Liver (tissue), 7 donors: ENCODE measurements at regions not wholly inside any gene's neighbourhood (a gene's known extent, or its start where the extent isn't known, plus 50 kb on each side); places are given as distances from the start of the nearest gene placed in this dataset.

ENCODE experiments used
- DNase-seq: peaks from one replicate; pipeline ENCODE4 v3.0.0-alpha.2; 2017; ENCODE audit warnings: low spot score
- H3K27ac ChIP-seq, 2 donors: one replicate each; pipeline ENCODE4 v1.7.0; 2013; ENCODE audit warnings: inconsistent platforms in 2 of 2, low read length in 2 of 2, control low read depth in 1 of 2, low read depth in 1 of 2, mild to moderate bottlenecking in 1 of 2
- H3K27me3 ChIP-seq, 4 donors: one replicate each; pipeline versions ENCODE4 v1.6.1 to v1.7.0; 2013; ENCODE audit warnings: low read length in 3 of 4, inconsistent platforms in 1 of 4, mild to moderate bottlenecking in 1 of 4, moderate library complexity in 1 of 4; ENCODE audit not compliant: control insufficient read depth in 4 of 4, insufficient read depth in 4 of 4
- H3K36me3 ChIP-seq, 4 donors: one replicate each; pipeline versions ENCODE4 v1.6.1 to v1.7.0; 2013; ENCODE audit warnings: low read length in 3 of 4, mild to moderate bottlenecking in 3 of 4, low read depth in 1 of 4, moderate library complexity in 1 of 4; ENCODE audit not compliant: control insufficient read depth in 4 of 4, insufficient read depth in 3 of 4
- H3K4me1 ChIP-seq, 4 donors: one replicate each; pipeline versions ENCODE4 v1.6.1 to v1.7.0; 2013; ENCODE audit warnings: low read length in 3 of 4, mild to moderate bottlenecking in 3 of 4, moderate library complexity in 1 of 4; ENCODE audit not compliant: control insufficient read depth in 4 of 4, insufficient read depth in 4 of 4
- H3K4me3 ChIP-seq, 3 donors: one replicate each; pipeline versions ENCODE4 v1.6.1 to v1.7.0; 2013; ENCODE audit warnings: low read length in 3 of 3, control low read depth in 1 of 3, low read depth in 1 of 3, mild to moderate bottlenecking in 1 of 3
- H3K9ac ChIP-seq, 2 donors: one replicate each; pipeline ENCODE4 v1.7.0; 2013; ENCODE audit warnings: low read length in 2 of 2, mild to moderate bottlenecking in 2 of 2, moderate library complexity in 2 of 2, control low read depth in 1 of 2, low read depth in 1 of 2
- H3K9me3 ChIP-seq, 4 donors: one replicate each; pipeline versions ENCODE4 v1.6.1 to v1.7.0; 2013; ENCODE audit warnings: low read length in 3 of 4; ENCODE audit not compliant: control insufficient read depth in 4 of 4
- EGR1 ChIP-seq, 2 donors: IDR thresholded peaks; 2 replicates each; pipeline ENCODE4 v1.6.1; 2016 to 2018; ENCODE audit warnings: antibody characterized with exemption in 2 of 2, low read depth in 2 of 2
- FOXA1 ChIP-seq: IDR thresholded peaks from 2 replicates; pipeline ENCODE4 v1.6.1; 2016; ENCODE audit warnings: antibody characterized with exemption
- FOXA2 ChIP-seq: IDR thresholded peaks from 2 replicates; pipeline ENCODE4 v1.6.1; 2016; ENCODE audit warnings: antibody characterized with exemption
- GABPA ChIP-seq, 2 donors: IDR thresholded peaks in 1 of 2; conservative IDR thresholded peaks in 1 of 2; 2 replicates each; pipeline ENCODE4 v1.6.1; 2016; ENCODE audit warnings: antibody characterized with exemption in 2 of 2, mild to moderate bottlenecking in 1 of 2, moderate library complexity in 1 of 2
- HNF4A ChIP-seq, 2 donors: conservative IDR thresholded peaks; 2 replicates each; pipeline ENCODE4 v1.6.1; 2016; ENCODE audit warnings: antibody characterized with exemption in 2 of 2, mild to moderate bottlenecking in 2 of 2
- HNF4G ChIP-seq: IDR thresholded peaks from 2 replicates; pipeline ENCODE4 v1.6.1; 2016; ENCODE audit warnings: antibody characterized with exemption
- JUND ChIP-seq, 2 donors: IDR thresholded peaks; 2 replicates each; pipeline ENCODE4 v1.6.1; 2016; ENCODE audit warnings: antibody characterized with exemption in 2 of 2
- NR2F2 ChIP-seq: IDR thresholded peaks from 2 replicates; pipeline ENCODE4 v1.6.1; 2016; ENCODE audit warnings: antibody characterized with exemption
- RAD21 ChIP-seq, 2 donors: IDR thresholded peaks; 2 replicates each; pipeline ENCODE4 v1.6.1; 2016; ENCODE audit warnings: antibody characterized with exemption in 2 of 2, mild to moderate bottlenecking in 2 of 2
- RXRA ChIP-seq, 2 donors: IDR thresholded peaks; 2 replicates each; pipeline ENCODE4 v1.6.1; 2017 to 2018; ENCODE audit warnings: antibody characterized with exemption in 2 of 2, mild to moderate bottlenecking in 1 of 2
- SP1 ChIP-seq: IDR thresholded peaks from 2 replicates; pipeline ENCODE4 v1.6.1; 2018; ENCODE audit warnings: antibody characterized with exemption, mild to moderate bottlenecking
- TAF1 ChIP-seq: conservative IDR thresholded peaks from 2 replicates; pipeline ENCODE4 v1.6.1; 2016; ENCODE audit warnings: antibody characterized with exemption, mild to moderate bottlenecking
- WGBS: extraction: QIAGEN DNeasy Blood & Tissue Kit; methylation state at CpG from one replicate; pipeline ENCODE4 v1.1.7; 2013; 5-methylcytosine and 5-hydroxymethylcytosine counted together
- TF ChIP-seq, protein P1 (sequence below): IDR thresholded peaks from 2 replicates; pipeline ENCODE4 v1.6.1; 2016; ENCODE audit warnings: antibody characterized with exemption
- TF ChIP-seq, protein P2 (sequence below): IDR thresholded peaks from 2 replicates; pipeline ENCODE4 v1.6.1; 2016; ENCODE audit warnings: antibody characterized with exemption
- TF ChIP-seq, protein P3 (sequence below): IDR thresholded peaks from 2 replicates; pipeline ENCODE4 v1.6.1; 2016; ENCODE audit warnings: antibody characterized with exemption
- donor health status: healthy.
- donor health status: healthy.
- donor health status: healthy.
- donor health status: healthy.

- Histone ChIP-seq H3K27ac (no peak overlapping the region), H3K36me3 (no peaks in the 10 kb centered on the region), H3K4me1 (no peaks in the 10 kb centered on the region), H3K27me3 (no peaks in the 10 kb centered on the region), H3K9me3 (no peaks in the 10 kb centered on the region), H3K9ac (no peak overlapping the region), H3K4me3 (no peak overlapping the region)
- DNase-seq: no peak
- no peak for TF ChIP-seq TAF1
- no peak for TF ChIP-seq FOXA1
- no peak for TF ChIP-seq HNF4A (conservative IDR thresholded peaks at IDR 0.05)
- TF ChIP-seq RXRA (IDR thresholded peaks at IDR 0.05): no peak
- no peak for TF ChIP-seq FOXA2
- WGBS: 87% methylated on average over 2 of the region's 2 CpGs
These were observed 331.9 kb upstream of the CCNG1 start for GRCh38 chr5:163105456-163105855.

- H3K9ac ChIP-seq: no peak overlapping the region
- no peaks in the 10 kb centered on the region for H3K9me3 ChIP-seq
- H3K27ac ChIP-seq: no peak overlapping the region
- H3K4me3 ChIP-seq: no peak overlapping the region
- TF ChIP-seq RAD21 (IDR thresholded peaks at IDR 0.05): no peak
- TF ChIP-seq, protein P1, sequence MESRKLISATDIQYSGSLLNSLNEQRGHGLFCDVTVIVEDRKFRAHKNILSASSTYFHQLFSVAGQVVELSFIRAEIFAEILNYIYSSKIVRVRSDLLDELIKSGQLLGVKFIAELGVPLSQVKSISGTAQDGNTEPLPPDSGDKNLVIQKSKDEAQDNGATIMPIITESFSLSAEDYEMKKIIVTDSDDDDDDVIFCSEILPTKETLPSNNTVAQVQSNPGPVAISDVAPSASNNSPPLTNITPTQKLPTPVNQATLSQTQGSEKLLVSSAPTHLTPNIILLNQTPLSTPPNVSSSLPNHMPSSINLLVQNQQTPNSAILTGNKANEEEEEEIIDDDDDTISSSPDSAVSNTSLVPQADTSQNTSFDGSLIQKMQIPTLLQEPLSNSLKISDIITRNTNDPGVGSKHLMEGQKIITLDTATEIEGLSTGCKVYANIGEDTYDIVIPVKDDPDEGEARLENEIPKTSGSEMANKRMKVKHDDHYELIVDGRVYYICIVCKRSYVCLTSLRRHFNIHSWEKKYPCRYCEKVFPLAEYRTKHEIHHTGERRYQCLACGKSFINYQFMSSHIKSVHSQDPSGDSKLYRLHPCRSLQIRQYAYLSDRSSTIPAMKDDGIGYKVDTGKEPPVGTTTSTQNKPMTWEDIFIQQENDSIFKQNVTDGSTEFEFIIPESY: no peak
- TF ChIP-seq SP1: no peak
- H3K36me3 ChIP-seq: no peaks in the 10 kb centered on the region
- no peak for DNase-seq
- H3K27me3 ChIP-seq: no peaks in the 10 kb centered on the region
- WGBS: 87% methylated on average over 1 of the region's 1 CpG
- H3K4me1 ChIP-seq: no peaks in the 10 kb centered on the region
These were observed 331.3 kb upstream of the CCNG1 start for GRCh38 chr5:163106098-163106497.

DNA sequence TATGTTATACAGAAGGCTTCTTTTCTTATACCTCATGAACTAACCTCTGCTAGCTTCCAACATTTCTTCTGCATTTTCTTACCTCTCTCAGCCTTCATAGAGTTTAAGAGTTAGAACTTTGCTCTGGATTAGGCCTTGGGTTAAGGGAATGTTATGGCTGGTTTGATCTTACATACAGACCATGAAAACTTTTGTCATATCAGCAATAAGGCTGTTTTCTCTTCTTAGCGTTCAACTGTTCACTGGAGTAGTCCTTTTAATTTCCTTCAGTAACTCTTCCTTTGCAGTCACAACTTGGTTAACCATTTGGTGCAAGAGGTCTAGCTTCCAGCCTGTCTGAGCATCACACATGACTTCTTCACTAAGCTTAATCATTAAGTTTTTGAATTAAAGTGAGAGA lies 329.0 kb upstream of the CCNG1 start:
- no peak overlapping the region for H3K9ac ChIP-seq
- H3K36me3 ChIP-seq: no peaks in the 10 kb centered on the region
- H3K27me3 ChIP-seq: no peaks in the 10 kb centered on the region
- WGBS: 91% methylated on average over 1 of the region's 1 CpG
- no peak for DNase-seq
- H3K27ac ChIP-seq: no peak overlapping the region
- no peak for TF ChIP-seq HNF4A (conservative IDR thresholded peaks at IDR 0.05)
- TF ChIP-seq GABPA (IDR thresholded peaks at IDR 0.05 in 1 of 2, conservative IDR thresholded peaks at IDR 0.05 in 1 of 2): no peak
- no peak for TF ChIP-seq HNF4G
- TF ChIP-seq EGR1 (IDR thresholded peaks at IDR 0.05; ENCODE audit: low read depth in 2 of 2): no peak
- TF ChIP-seq NR2F2: no peak
- TF ChIP-seq TAF1: no peak
- TF ChIP-seq JUND (IDR thresholded peaks at IDR 0.05): no peak
- TF ChIP-seq, protein P2, sequence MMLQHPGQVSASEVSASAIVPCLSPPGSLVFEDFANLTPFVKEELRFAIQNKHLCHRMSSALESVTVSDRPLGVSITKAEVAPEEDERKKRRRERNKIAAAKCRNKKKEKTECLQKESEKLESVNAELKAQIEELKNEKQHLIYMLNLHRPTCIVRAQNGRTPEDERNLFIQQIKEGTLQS: no peak
- no peak for TF ChIP-seq RAD21 (IDR thresholded peaks at IDR 0.05)
- TF ChIP-seq, protein P3, sequence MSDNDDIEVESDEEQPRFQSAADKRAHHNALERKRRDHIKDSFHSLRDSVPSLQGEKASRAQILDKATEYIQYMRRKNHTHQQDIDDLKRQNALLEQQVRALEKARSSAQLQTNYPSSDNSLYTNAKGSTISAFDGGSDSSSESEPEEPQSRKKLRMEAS: no peak
- H3K9me3 ChIP-seq: no peaks in the 10 kb centered on the region
- H3K4me3 ChIP-seq: no peak overlapping the region
- no peaks in the 10 kb centered on the region for H3K4me1 ChIP-seq
